ENCODE measurements at regions not wholly inside any gene's neighbourhood (a gene's known extent, or its start where the extent isn't known, plus 50 kb on each side); places are given as distances from the start of the nearest gene placed in this dataset.

DNA sequence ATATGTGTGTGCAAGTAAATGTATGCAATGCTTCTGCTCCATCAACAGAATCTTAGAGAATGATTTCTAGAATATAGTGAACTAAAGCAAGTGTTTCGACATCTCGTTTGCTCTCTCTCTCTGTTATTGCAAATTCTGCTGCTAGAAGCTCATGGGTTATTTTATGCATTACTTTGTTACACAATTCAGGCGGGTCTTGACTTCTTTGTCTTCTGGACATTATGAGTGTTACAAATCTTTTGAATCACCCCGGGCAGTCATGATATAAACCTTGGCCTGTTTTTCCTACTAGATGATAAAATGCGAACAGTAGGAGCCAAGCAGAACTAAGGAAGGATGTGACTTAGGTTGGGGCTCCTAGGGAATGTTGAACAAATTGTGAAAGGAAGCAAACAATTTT is 166.4 kb upstream of the SFRP2 start:
- Histone ChIP-seq H3K79me2 (ENCODE audit: insufficient read depth, low read depth) (no peaks in the 10 kb centered on the region), H4K20me1 (ENCODE audit: insufficient read depth) (no peaks in the 10 kb centered on the region), H2AFZ (ENCODE audit: low read depth) (no peak overlapping the region), H3K4me3 (IDR thresholded peaks at IDR 0.05; ENCODE audit: insufficient read depth, low read depth, low read length) (no peak overlapping the region), H3K27ac (no peak overlapping the region), H3K36me3 (ENCODE audit: insufficient read depth) (no peaks in the 10 kb centered on the region), H3K4me2 (no peak overlapping the region), H3K27me3 (ENCODE audit: insufficient read depth, low read depth) (no peaks in the 10 kb centered on the region), H3K4me1 (ENCODE audit: low read depth, poor library complexity, severe bottlenecking) (peaks cover 17% of the 10 kb centered on the region), H3K9ac (no peak overlapping the region)
- TF ChIP-seq, protein P1, sequence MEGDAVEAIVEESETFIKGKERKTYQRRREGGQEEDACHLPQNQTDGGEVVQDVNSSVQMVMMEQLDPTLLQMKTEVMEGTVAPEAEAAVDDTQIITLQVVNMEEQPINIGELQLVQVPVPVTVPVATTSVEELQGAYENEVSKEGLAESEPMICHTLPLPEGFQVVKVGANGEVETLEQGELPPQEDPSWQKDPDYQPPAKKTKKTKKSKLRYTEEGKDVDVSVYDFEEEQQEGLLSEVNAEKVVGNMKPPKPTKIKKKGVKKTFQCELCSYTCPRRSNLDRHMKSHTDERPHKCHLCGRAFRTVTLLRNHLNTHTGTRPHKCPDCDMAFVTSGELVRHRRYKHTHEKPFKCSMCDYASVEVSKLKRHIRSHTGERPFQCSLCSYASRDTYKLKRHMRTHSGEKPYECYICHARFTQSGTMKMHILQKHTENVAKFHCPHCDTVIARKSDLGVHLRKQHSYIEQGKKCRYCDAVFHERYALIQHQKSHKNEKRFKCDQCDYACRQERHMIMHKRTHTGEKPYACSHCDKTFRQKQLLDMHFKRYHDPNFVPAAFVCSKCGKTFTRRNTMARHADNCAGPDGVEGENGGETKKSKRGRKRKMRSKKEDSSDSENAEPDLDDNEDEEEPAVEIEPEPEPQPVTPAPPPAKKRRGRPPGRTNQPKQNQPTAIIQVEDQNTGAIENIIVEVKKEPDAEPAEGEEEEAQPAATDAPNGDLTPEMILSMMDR (conservative IDR thresholded peaks at IDR 0.05; ENCODE audit: low read depth, low read length) = no peak

DNA sequence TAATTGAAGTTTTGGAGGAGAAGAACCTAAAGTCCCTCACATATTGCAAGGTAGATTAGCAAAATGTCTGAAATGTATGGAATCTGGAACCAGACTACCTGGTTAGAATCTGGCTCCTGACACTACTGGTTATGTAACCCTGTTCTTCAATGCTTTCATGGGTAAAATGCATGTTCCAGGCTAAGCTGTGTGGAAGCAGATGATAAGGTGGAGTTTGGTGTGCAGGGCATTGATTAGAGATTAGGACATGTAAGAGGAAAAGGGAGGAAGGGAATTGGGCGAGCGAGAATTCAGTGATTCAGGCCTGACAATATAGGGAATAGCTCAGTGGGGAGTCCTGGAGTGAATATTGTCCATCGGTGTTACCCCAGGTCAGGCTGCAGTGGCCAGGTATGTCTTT is 165.8 kb upstream of the SFRP2 start:
- TF ChIP-seq, protein P1 (conservative IDR thresholded peaks at IDR 0.05; ENCODE audit: low read depth, low read length) = no peak
- Histone ChIP-seq H4K20me1 (ENCODE audit: insufficient read depth) (no peaks in the 10 kb centered on the region), H3K27ac (no peak overlapping the region), H3K27me3 (ENCODE audit: insufficient read depth, low read depth) (no peaks in the 10 kb centered on the region), H3K9ac (no peak overlapping the region), H3K36me3 (ENCODE audit: insufficient read depth) (no peaks in the 10 kb centered on the region), H3K79me2 (ENCODE audit: insufficient read depth, low read depth) (no peaks in the 10 kb centered on the region), H3K4me3 (IDR thresholded peaks at IDR 0.05; ENCODE audit: insufficient read depth, low read depth, low read length) (no peak overlapping the region), H2AFZ (ENCODE audit: low read depth) (no peak overlapping the region), H3K4me1 (ENCODE audit: low read depth, poor library complexity, severe bottlenecking) (peaks cover 24% of the 10 kb centered on the region), H3K4me2 (no peak overlapping the region)

DNA sequence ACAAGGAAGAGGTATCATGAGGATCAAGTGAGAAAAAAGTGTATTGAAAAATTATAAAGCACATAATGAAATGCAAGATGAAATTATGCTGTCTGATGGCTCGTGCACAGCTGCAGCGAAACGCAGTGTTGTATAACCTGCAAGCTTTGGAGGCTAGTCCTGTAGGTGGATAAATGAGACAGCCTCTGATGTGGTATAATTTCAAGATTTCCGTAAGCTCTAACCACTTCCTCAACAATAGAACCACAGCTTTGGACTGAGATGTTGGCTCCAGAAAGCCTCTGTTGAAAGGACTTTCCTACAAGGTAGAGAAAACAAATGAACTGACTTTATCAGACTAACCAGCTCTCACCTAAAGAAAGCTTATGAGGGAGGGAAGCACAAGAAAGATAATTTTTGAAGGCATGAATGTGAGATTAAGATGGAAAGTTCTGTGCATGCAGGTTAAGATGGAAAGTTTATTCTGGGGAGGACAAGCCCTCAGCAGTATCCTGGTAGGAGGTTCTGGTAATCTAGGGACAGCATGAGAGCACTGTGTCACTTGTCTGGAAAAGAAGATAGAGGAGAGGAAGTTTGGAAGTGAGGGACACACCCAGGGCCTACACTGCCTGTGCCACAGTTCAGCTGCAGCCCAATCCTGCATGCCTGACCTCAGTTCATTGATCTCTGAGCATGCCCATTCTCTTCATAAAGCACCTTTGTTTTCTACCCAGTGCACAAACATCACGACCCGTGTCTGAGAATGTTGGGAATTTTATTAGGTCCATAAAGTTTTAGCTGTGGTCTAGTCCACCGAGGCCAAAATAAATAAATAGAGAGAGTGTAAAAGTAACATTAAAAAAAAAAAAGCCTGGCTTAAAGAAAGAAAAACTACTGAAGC is 161.5 kb upstream of the SFRP2 start:
- peak overlapping the region; percentile 54 for H3K27ac ChIP-seq
- no peaks in the 10 kb centered on the region for H4K20me1 ChIP-seq (ENCODE audit: insufficient read depth)
- peaks cover 62% of the 10 kb centered on the region for H3K4me1 ChIP-seq (ENCODE audit: low read depth, poor library complexity, severe bottlenecking)
- H3K79me2 ChIP-seq (ENCODE audit: insufficient read depth, low read depth) = no peaks in the 10 kb centered on the region
- H2AFZ ChIP-seq (ENCODE audit: low read depth) = 0 out of 2 replicates have a peak overlapping the region, but pooled peaks have one; percentile 23
- TF ChIP-seq, protein P1 (conservative IDR thresholded peaks at IDR 0.05; ENCODE audit: low read depth, low read length) = no peak
- H3K27me3 ChIP-seq (ENCODE audit: insufficient read depth, low read depth) = no peaks in the 10 kb centered on the region
- H3K4me3 ChIP-seq (IDR thresholded peaks at IDR 0.05; ENCODE audit: insufficient read depth, low read depth, low read length) = no peak overlapping the region
- peak overlapping the region; percentile 95 for H3K4me2 ChIP-seq
- no peaks in the 10 kb centered on the region for H3K36me3 ChIP-seq (ENCODE audit: insufficient read depth)
- H3K9ac ChIP-seq = peak overlapping the region; percentile 3; the same call in 1 of the 2 replicates

DNA sequence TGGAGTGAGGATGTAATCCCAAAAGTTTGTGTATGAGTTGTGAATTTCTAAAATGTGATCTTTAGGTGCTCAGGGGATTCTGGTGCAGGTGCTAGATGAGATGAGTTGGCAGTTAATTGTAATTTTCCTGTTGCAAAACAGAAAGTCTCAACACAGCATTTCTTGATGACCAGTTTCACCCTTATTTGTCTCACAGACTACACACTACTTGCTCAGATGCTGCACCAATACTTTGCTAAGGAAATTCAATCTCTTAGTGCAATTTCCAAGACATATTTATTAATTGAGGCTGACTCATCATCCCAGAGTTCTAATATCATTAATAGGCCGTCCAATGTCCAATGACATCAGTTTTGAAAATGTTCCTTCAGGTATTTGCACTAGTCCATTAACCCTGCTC is 159.2 kb upstream of the SFRP2 start:
- peak overlapping the region; percentile 95 for H3K4me2 ChIP-seq

More for the DNA sequence above, 159.2 kb upstream of the SFRP2 start:
- peak overlapping the region; percentile 53; the same call in 1 of the 2 replicates for H3K9ac ChIP-seq
- H3K4me1 ChIP-seq (ENCODE audit: low read depth, poor library complexity, severe bottlenecking) = peaks cover 62% of the 10 kb centered on the region
- H3K79me2 ChIP-seq (ENCODE audit: insufficient read depth, low read depth) = no peaks in the 10 kb centered on the region
- H3K27me3 ChIP-seq (ENCODE audit: insufficient read depth, low read depth) = no peaks in the 10 kb centered on the region
- H3K27ac ChIP-seq = peak overlapping the region; percentile 90
- H4K20me1 ChIP-seq (ENCODE audit: insufficient read depth) = no peaks in the 10 kb centered on the region
- TF ChIP-seq, protein P1 (conservative IDR thresholded peaks at IDR 0.05; ENCODE audit: low read depth, low read length) = no peak
- peak overlapping the region; percentile 47 for H2AFZ ChIP-seq (ENCODE audit: low read depth)
- H3K4me3 ChIP-seq (IDR thresholded peaks at IDR 0.05; ENCODE audit: insufficient read depth, low read depth, low read length) = no peak overlapping the region
- no peaks in the 10 kb centered on the region for H3K36me3 ChIP-seq (ENCODE audit: insufficient read depth)
